ENCODE measurements at regions not wholly inside any gene's neighbourhood (a gene's known extent, or its start where the extent isn't known, plus 50 kb on each side); places are given as distances from the start of the nearest gene placed in this dataset.
"Not testable (repeated sequence)": the region's sequence is repeated elsewhere in the genome, so short reads cannot be mapped to it uniquely, and the experiment has no call there.

- H3K36me3 ChIP-seq (ENCODE audit: insufficient read depth, low read length) = no peaks in the 10 kb centered on the region
- no peaks in the 10 kb centered on the region for H3K9me3 ChIP-seq (ENCODE audit: low read length)
- H3K27me3 ChIP-seq (ENCODE audit: control insufficient read depth in 1 of 2, insufficient read depth in 2 of 2, low read length in 2 of 2) = no peaks in the 10 kb centered on the region
Measured at GRCh38 chr10:128576943-128577670, 450.9 kb upstream of the MKI67 start.

GRCh38 chr10:128577958-128578750 is 451.9 kb upstream of the MKI67 start:
- Histone ChIP-seq H3K9me3 (ENCODE audit: low read length) (no peaks in the 10 kb centered on the region), H3K4me1 (ENCODE audit: insufficient read depth, low read length) (no peaks in the 10 kb centered on the region), H3K27me3 (ENCODE audit: control insufficient read depth in 1 of 2, insufficient read depth in 2 of 2, low read length in 2 of 2) (no peaks in the 10 kb centered on the region)

More at GRCh38 chr10:128576943-128577670, 450.9 kb upstream of the MKI67 start:
- H3K4me3 ChIP-seq (ENCODE audit: low read depth in 1 of 2, low read length in 2 of 2) = no peak overlapping the region
- H3K4me1 ChIP-seq (ENCODE audit: insufficient read depth, low read length) = no peaks in the 10 kb centered on the region
- no peak overlapping the region for H3K9ac ChIP-seq (ENCODE audit: low read length)
- H3K27ac ChIP-seq (ENCODE audit: low read depth, low read length) = no peak overlapping the region

GRCh38 chr10:128578766-128579165 is 452.5 kb upstream of the MKI67 start:
- Histone ChIP-seq H3K27me3 (ENCODE audit: control insufficient read depth in 1 of 2, insufficient read depth in 2 of 2, low read length in 2 of 2) (no peaks in the 10 kb centered on the region), H3K4me1 (ENCODE audit: insufficient read depth, low read length) (no peaks in the 10 kb centered on the region), H3K36me3 (ENCODE audit: insufficient read depth, low read length) (no peaks in the 10 kb centered on the region), H3K9ac (ENCODE audit: low read length) (no peak overlapping the region), H3K27ac (ENCODE audit: low read depth, low read length) (no peak overlapping the region), H3K4me3 (ENCODE audit: low read depth in 1 of 2, low read length in 2 of 2) (no peak overlapping the region), H3K9me3 (ENCODE audit: low read length) (no peaks in the 10 kb centered on the region)

More at GRCh38 chr10:128577958-128578750, 451.9 kb upstream of the MKI67 start:
- H3K9ac ChIP-seq (ENCODE audit: low read length) = no peak overlapping the region
- no peaks in the 10 kb centered on the region for H3K36me3 ChIP-seq (ENCODE audit: insufficient read depth, low read length)
- no peak overlapping the region for H3K27ac ChIP-seq (ENCODE audit: low read depth, low read length)
- H3K4me3 ChIP-seq (ENCODE audit: low read depth in 1 of 2, low read length in 2 of 2) = no peak overlapping the region

GRCh38 chr10:128579280-128579865 is 453.1 kb upstream of the MKI67 start:
- Histone ChIP-seq H3K9ac (ENCODE audit: low read length) (no peak overlapping the region), H3K9me3 (ENCODE audit: low read length) (no peaks in the 10 kb centered on the region), H3K27ac (ENCODE audit: low read depth, low read length) (no peak overlapping the region), H3K36me3 (ENCODE audit: insufficient read depth, low read length) (no peaks in the 10 kb centered on the region), H3K4me3 (ENCODE audit: low read depth in 1 of 2, low read length in 2 of 2) (no peak overlapping the region), H3K27me3 (ENCODE audit: control insufficient read depth in 1 of 2, insufficient read depth in 2 of 2, low read length in 2 of 2) (no peaks in the 10 kb centered on the region), H3K4me1 (ENCODE audit: insufficient read depth, low read length) (no peaks in the 10 kb centered on the region)

GRCh38 chr10:128579901-128580300 is 453.7 kb upstream of the MKI67 start:
- Histone ChIP-seq H3K9ac (ENCODE audit: low read length) (no peak overlapping the region), H3K27me3 (ENCODE audit: control insufficient read depth in 1 of 2, insufficient read depth in 2 of 2, low read length in 2 of 2) (no peaks in the 10 kb centered on the region), H3K9me3 (ENCODE audit: low read length) (no peaks in the 10 kb centered on the region), H3K36me3 (ENCODE audit: insufficient read depth, low read length) (no peaks in the 10 kb centered on the region), H3K27ac (ENCODE audit: low read depth, low read length) (no peak overlapping the region), H3K4me3 (ENCODE audit: low read depth in 1 of 2, low read length in 2 of 2) (no peak overlapping the region), H3K4me1 (ENCODE audit: insufficient read depth, low read length) (no peaks in the 10 kb centered on the region)

- H3K27me3 ChIP-seq (ENCODE audit: control insufficient read depth in 1 of 2, insufficient read depth in 2 of 2, low read length in 2 of 2); H3K9me3 ChIP-seq (ENCODE audit: low read length); H3K36me3 ChIP-seq (ENCODE audit: insufficient read depth, low read length): not testable (repeated sequence)
Measured at GRCh38 chr10:128583125-128583524, 456.9 kb upstream of the MKI67 start.

GRCh38 chr10:128586599-128586998 is 460.4 kb upstream of the MKI67 start:
- not testable (repeated sequence) for H3K4me1 ChIP-seq (ENCODE audit: insufficient read depth, low read length); H3K9ac ChIP-seq (ENCODE audit: low read length); H3K4me3 ChIP-seq (ENCODE audit: low read depth in 1 of 2, low read length in 2 of 2); H3K27ac ChIP-seq (ENCODE audit: low read depth, low read length); H3K27me3 ChIP-seq (ENCODE audit: control insufficient read depth in 1 of 2, insufficient read depth in 2 of 2, low read length in 2 of 2); H3K36me3 ChIP-seq (ENCODE audit: insufficient read depth, low read length); H3K9me3 ChIP-seq (ENCODE audit: low read length)

More at GRCh38 chr10:128583125-128583524, 456.9 kb upstream of the MKI67 start:
- not testable (repeated sequence) for H3K27ac ChIP-seq (ENCODE audit: low read depth, low read length); H3K9ac ChIP-seq (ENCODE audit: low read length); H3K4me3 ChIP-seq (ENCODE audit: low read depth in 1 of 2, low read length in 2 of 2); H3K4me1 ChIP-seq (ENCODE audit: insufficient read depth, low read length)

GRCh38 chr10:128587689-128588088 is 461.5 kb upstream of the MKI67 start:
- Histone ChIP-seq H3K9ac (ENCODE audit: low read length) (no peak overlapping the region), H3K4me1 (ENCODE audit: insufficient read depth, low read length) (no peaks in the 10 kb centered on the region), H3K36me3 (ENCODE audit: insufficient read depth, low read length) (no peaks in the 10 kb centered on the region), H3K9me3 (ENCODE audit: low read length) (no peaks in the 10 kb centered on the region), H3K4me3 (ENCODE audit: low read depth in 1 of 2, low read length in 2 of 2) (no peak overlapping the region), H3K27ac (ENCODE audit: low read depth, low read length) (no peak overlapping the region), H3K27me3 (ENCODE audit: control insufficient read depth in 1 of 2, insufficient read depth in 2 of 2, low read length in 2 of 2) (no peaks in the 10 kb centered on the region)

GRCh38 chr10:128588402-128588801 is 462.2 kb upstream of the MKI67 start:
- Histone ChIP-seq H3K9me3 (ENCODE audit: low read length) (no peaks in the 10 kb centered on the region), H3K4me1 (ENCODE audit: insufficient read depth, low read length) (no peaks in the 10 kb centered on the region), H3K4me3 (ENCODE audit: low read depth in 1 of 2, low read length in 2 of 2) (no peak overlapping the region), H3K36me3 (ENCODE audit: insufficient read depth, low read length) (no peaks in the 10 kb centered on the region), H3K27me3 (ENCODE audit: control insufficient read depth in 1 of 2, insufficient read depth in 2 of 2, low read length in 2 of 2) (no peaks in the 10 kb centered on the region), H3K27ac (ENCODE audit: low read depth, low read length) (no peak overlapping the region), H3K9ac (ENCODE audit: low read length) (no peak overlapping the region)

- Histone ChIP-seq H3K36me3 (ENCODE audit: insufficient read depth, low read length) (no peaks in the 10 kb centered on the region), H3K4me3 (ENCODE audit: low read depth in 1 of 2, low read length in 2 of 2) (no peak overlapping the region), H3K4me1 (ENCODE audit: insufficient read depth, low read length) (no peaks in the 10 kb centered on the region), H3K27ac (ENCODE audit: low read depth, low read length) (no peak overlapping the region), H3K27me3 (ENCODE audit: control insufficient read depth in 1 of 2, insufficient read depth in 2 of 2, low read length in 2 of 2) (no peaks in the 10 kb centered on the region), H3K9me3 (ENCODE audit: low read length) (no peaks in the 10 kb centered on the region), H3K9ac (ENCODE audit: low read length) (no peak overlapping the region)
Measured at GRCh38 chr10:128594688-128595087, 468.5 kb upstream of the MKI67 start.

- Histone ChIP-seq H3K4me1 (ENCODE audit: insufficient read depth, low read length) (no peaks in the 10 kb centered on the region), H3K27me3 (ENCODE audit: control insufficient read depth in 1 of 2, insufficient read depth in 2 of 2, low read length in 2 of 2) (no peaks in the 10 kb centered on the region), H3K9ac (ENCODE audit: low read length) (no peak overlapping the region), H3K27ac (ENCODE audit: low read depth, low read length) (no peak overlapping the region), H3K4me3 (ENCODE audit: low read depth in 1 of 2, low read length in 2 of 2) (no peak overlapping the region), H3K9me3 (ENCODE audit: low read length) (no peaks in the 10 kb centered on the region), H3K36me3 (ENCODE audit: insufficient read depth, low read length) (no peaks in the 10 kb centered on the region)
Measured at GRCh38 chr10:128596906-128597305, 470.7 kb upstream of the MKI67 start.

Data from muscle layer of colon (tissue), 2 donors.